GM19025 (cell line): ENCODE measurements at regions not wholly inside any gene's neighbourhood (a gene's known extent, or its start where the extent isn't known, plus 50 kb on each side); places are given as distances from the start of the nearest gene placed in this dataset.

ENCODE experiments used
- ATAC-seq: cut with Tn5 transposase; IDR thresholded peaks from one replicate; pipeline ENCODE4 v1.9.1; 2021; ENCODE audit warnings: mild to moderate bottlenecking, low read depth, moderate library complexity; ENCODE audit not compliant: unreplicated experiment

GRCh38 chr15:96390986-96391385 is 60.5 kb downstream of the NR2F2 start:
- no peak for ATAC-seq

- no peak for ATAC-seq
Measured at GRCh38 chr15:96392380-96393208, 62.1 kb downstream of the NR2F2 start.

GRCh38 chr15:96393209-96393513 is 62.7 kb downstream of the NR2F2 start:
- no peak for ATAC-seq

GRCh38 chr15:96395687-96396086 is 65.2 kb downstream of the NR2F2 start:
- ATAC-seq = no peak

GRCh38 chr15:96398776-96399175 is 68.3 kb downstream of the NR2F2 start:
- no peak for ATAC-seq

GRCh38 chr15:96402403-96402802 is 71.9 kb downstream of the NR2F2 start:
- ATAC-seq = no peak

GRCh38 chr15:96403071-96403470 is 72.6 kb downstream of the NR2F2 start:
- ATAC-seq = no peak

GRCh38 chr15:96403932-96404331 is 73.4 kb downstream of the NR2F2 start:
- no peak for ATAC-seq

GRCh38 chr15:96404560-96404959 is 74.1 kb downstream of the NR2F2 start:
- ATAC-seq = no peak

- ATAC-seq = no peak
Measured at GRCh38 chr15:96406291-96406690, 75.8 kb downstream of the NR2F2 start.

- no peak for ATAC-seq
Measured at GRCh38 chr15:96406701-96407100, 76.2 kb downstream of the NR2F2 start.

- no peak for ATAC-seq
Measured at GRCh38 chr15:96407482-96407881, 77.0 kb downstream of the NR2F2 start.

GRCh38 chr15:96408591-96409183 is 78.2 kb downstream of the NR2F2 start:
- no peak for ATAC-seq

GRCh38 chr15:96409215-96410138 is 79.0 kb downstream of the NR2F2 start:
- no peak for ATAC-seq

- ATAC-seq = no peak
Measured at GRCh38 chr15:96410175-96411055, 79.9 kb downstream of the NR2F2 start.

- ATAC-seq = no peak
Measured at GRCh38 chr15:96411056-96412031, 80.8 kb downstream of the NR2F2 start.

- no peak for ATAC-seq
Measured at GRCh38 chr15:96412045-96412905, 81.8 kb downstream of the NR2F2 start.

- ATAC-seq = no peak
Measured at GRCh38 chr15:96412906-96413231, 82.4 kb downstream of the NR2F2 start.
